ENCODE measurements at regions not wholly inside any gene's neighbourhood (a gene's known extent, or its start where the extent isn't known, plus 50 kb on each side); places are given as distances from the start of the nearest gene placed in this dataset.

GRCh38 chr10:90583416-90583815, 274.4 kb downstream of the HTR7 start:
- Histone ChIP-seq H3K4me1 (ENCODE audit: control insufficient read depth, insufficient read depth, low read length) (peaks cover 7% of the 10 kb centered on the region), H3K9me3 (ENCODE audit: control insufficient read depth, low read length) (no peaks in the 10 kb centered on the region), H3K9ac (ENCODE audit: extremely low read depth, low read length, poor library complexity, severe bottlenecking) (no peak overlapping the region), H3K36me3 (ENCODE audit: control insufficient read depth, insufficient read depth, low read length) (no peaks in the 10 kb centered on the region), H3K27ac (ENCODE audit: low read depth, low read length) (no peak overlapping the region), H3K27me3 (ENCODE audit: control insufficient read depth, insufficient read depth, low read length, poor library complexity, severe bottlenecking) (no peaks in the 10 kb centered on the region), H3K4me3 (ENCODE audit: low read length) (no peak overlapping the region)
- WGBS, 2 experiments (ENCODE audit: insufficient coverage in 1 of 2, insufficient read length in 1 of 2) = 91 to 100% methylated on average over 2 of the region's 3 CpGs
- Mint-ChIP-seq H3K27ac (no peak overlapping the region), H3K4me1 (peaks cover 16% of the 10 kb centered on the region), H3K27me3 (ENCODE audit: insufficient read depth) (no peaks in the 10 kb centered on the region), H3K36me3 (ENCODE audit: low read depth) (no peaks in the 10 kb centered on the region), H3K4me3 (no peak overlapping the region), H3K9me3 (no peaks in the 10 kb centered on the region)
- TF ChIP-seq CTCF (conservative IDR thresholded peaks at IDR 0.05) = no peak
- no peak for DNase-seq

GRCh38 chr10:90587081-90587491, 270.8 kb downstream of the HTR7 start:
- Histone ChIP-seq H3K4me1 (ENCODE audit: control insufficient read depth, insufficient read depth, low read length) (peaks cover 7% of the 10 kb centered on the region), H3K36me3 (ENCODE audit: control insufficient read depth, insufficient read depth, low read length) (no peaks in the 10 kb centered on the region), H3K4me3 (ENCODE audit: low read length) (no peak overlapping the region), H3K27ac (ENCODE audit: low read depth, low read length) (no peak overlapping the region), H3K9ac (ENCODE audit: extremely low read depth, low read length, poor library complexity, severe bottlenecking) (no peak overlapping the region), H3K9me3 (ENCODE audit: control insufficient read depth, low read length) (no peaks in the 10 kb centered on the region), H3K27me3 (ENCODE audit: control insufficient read depth, insufficient read depth, low read length, poor library complexity, severe bottlenecking) (no peaks in the 10 kb centered on the region)
- Mint-ChIP-seq H3K9me3 (no peaks in the 10 kb centered on the region), H3K36me3 (ENCODE audit: low read depth) (no peaks in the 10 kb centered on the region), H3K27me3 (ENCODE audit: insufficient read depth) (peaks cover 2% of the 10 kb centered on the region), H3K4me1 (peaks cover 25% of the 10 kb centered on the region), H3K4me3 (no peak overlapping the region), H3K27ac (no peak overlapping the region)
- no peak for DNase-seq
- no peak for TF ChIP-seq CTCF (conservative IDR thresholded peaks at IDR 0.05)
- 52 to 91% methylated on average over 1 of the region's 1 CpG for WGBS, 2 experiments (ENCODE audit: insufficient coverage in 1 of 2, insufficient read length in 1 of 2)

GRCh38 chr10:90587561-90587960, 270.3 kb downstream of the HTR7 start:
- no peak for TF ChIP-seq CTCF (conservative IDR thresholded peaks at IDR 0.05)
- Histone ChIP-seq H3K4me1 (ENCODE audit: control insufficient read depth, insufficient read depth, low read length) (peaks cover 7% of the 10 kb centered on the region), H3K9ac (ENCODE audit: extremely low read depth, low read length, poor library complexity, severe bottlenecking) (no peak overlapping the region), H3K9me3 (ENCODE audit: control insufficient read depth, low read length) (no peaks in the 10 kb centered on the region), H3K27me3 (ENCODE audit: control insufficient read depth, insufficient read depth, low read length, poor library complexity, severe bottlenecking) (no peaks in the 10 kb centered on the region), H3K4me3 (ENCODE audit: low read length) (no peak overlapping the region), H3K36me3 (ENCODE audit: control insufficient read depth, insufficient read depth, low read length) (no peaks in the 10 kb centered on the region), H3K27ac (ENCODE audit: low read depth, low read length) (no peak overlapping the region)
- WGBS, 2 experiments (ENCODE audit: insufficient coverage in 1 of 2, insufficient read length in 1 of 2) = 91 to 100% methylated on average over 1 to 2 of the region's 2 CpGs
- no peak for DNase-seq
- Mint-ChIP-seq H3K4me1 (peaks cover 29% of the 10 kb centered on the region), H3K27me3 (ENCODE audit: insufficient read depth) (peaks cover 2% of the 10 kb centered on the region), H3K4me3 (no peak overlapping the region), H3K9me3 (no peaks in the 10 kb centered on the region), H3K27ac (no peak overlapping the region), H3K36me3 (ENCODE audit: low read depth) (no peaks in the 10 kb centered on the region)
